Endothelial cell of umbilical vein (primary cell): ENCODE measurements at regions not wholly inside any gene's neighbourhood (a gene's known extent, or its start where the extent isn't known, plus 50 kb on each side); places are given as distances from the start of the nearest gene placed in this dataset.

ENCODE experiments used
- CTCF ChIP-seq, 2 donors: IDR thresholded peaks; 1 replicate in 1 of 2; 2 replicates in 1 of 2; pipeline ENCODE4 v1.5.1; 2011; ENCODE audit warnings: low read length in 2 of 2, mild to moderate bottlenecking in 2 of 2, moderate library complexity in 2 of 2, control low read depth in 1 of 2, inconsistent platforms in 1 of 2, low read depth in 1 of 2; ENCODE audit not compliant: insufficient read depth in 1 of 2; ENCODE audit errors: extremely low read depth in 1 of 2
- EZH2 ChIP-seq: IDR thresholded peaks from 2 replicates; pipeline ENCODE4 v1.6.1; 2012; ENCODE audit warnings: borderline replicate concordance, low read depth, mild to moderate bottlenecking, moderate library complexity, low read length, inconsistent platforms; ENCODE audit not compliant: severe bottlenecking
- FOS ChIP-seq: IDR thresholded peaks from 2 replicates; pipeline ENCODE4 v1.6.1; 2011; ENCODE audit warnings: mild to moderate bottlenecking, low read length, moderate library complexity, borderline replicate concordance; ENCODE audit not compliant: insufficient read depth
- GATA2 ChIP-seq: IDR thresholded peaks from 2 replicates; pipeline ENCODE4 v1.7.0; 2011; ENCODE audit warnings: low read depth, mild to moderate bottlenecking, moderate library complexity, mixed read lengths, low read length; ENCODE audit not compliant: insufficient read length, insufficient read depth
- MAX ChIP-seq: IDR thresholded peaks from 2 replicates; pipeline ENCODE4 v1.6.1; 2011; ENCODE audit not compliant: insufficient read depth, insufficient read length
- MYC ChIP-seq: IDR thresholded peaks from one replicate; pipeline ENCODE4 v1.6.1; 2011; ENCODE audit warnings: mild to moderate bottlenecking, low read depth, low read length
- POLR2A ChIP-seq: IDR thresholded peaks from 2 replicates; pipeline ENCODE4 v1.6.1; 2012; ENCODE audit warnings: low read depth, mild to moderate bottlenecking, control low read depth, low read length
- POLR2AphosphoS5 ChIP-seq: IDR thresholded peaks from 2 replicates; pipeline ENCODE4 v1.6.1; 2012; ENCODE audit warnings: low read depth, mild to moderate bottlenecking, control low read depth, low read length, moderate library complexity; ENCODE audit not compliant: insufficient read depth

- TF ChIP-seq CTCF (IDR thresholded peaks at IDR 0.05; ENCODE audit: extremely low read depth in 1 of 2, insufficient read depth in 1 of 2, low read depth in 1 of 2, low read length in 2 of 2) (no peak), POLR2A (no peak), EZH2 (no peak), FOS (no peak), GATA2 (no peak), MYC (no peak), POLR2AphosphoS5 (no peak), MAX (no peak)
Measured at GRCh38 chr14:50040895-50041465, 75.4 kb downstream of the VCPKMT start.
